ENCODE measurements at regions not wholly inside any gene's neighbourhood (a gene's known extent, or its start where the extent isn't known, plus 50 kb on each side); places are given as distances from the start of the nearest gene placed in this dataset.

GRCh38 chr1:102085896-102086295, 89.2 kb upstream of the OLFM3 start:
- TF ChIP-seq CTCF (IDR thresholded peaks at IDR 0.05) (no peak), POLR2A (IDR thresholded peaks at IDR 0.05) (no peak)

Measured in tibial nerve (tissue), 3 donors.